ENCODE measurements at regions not wholly inside any gene's neighbourhood (a gene's known extent, or its start where the extent isn't known, plus 50 kb on each side); places are given as distances from the start of the nearest gene placed in this dataset.

- Histone ChIP-seq H3K4me3 (no peak overlapping the region), H3K27me3 (peaks cover 0 to 18% (median 0%) of the 10 kb centered on the region in 9 donors), H3K9me3 (peaks cover 0 to 11% (median 2%) of the 10 kb centered on the region in 12 donors), H3K27ac (no peak overlapping the region), H3K4me1 (peaks cover 0 to 8% (median 4%) of the 10 kb centered on the region in 12 donors), H3K36me3 (no peaks in the 10 kb centered on the region)
- intact Hi-C loops (cut with DNase I) = no loop called here
- WGBS, 4 donors = 75 to 81% (median 79%) methylated on average over 10 of the region's 10 CpGs
- peak in 1 of 4 donors; percentile 34 for ATAC-seq
- TF ChIP-seq CTCF (IDR thresholded peaks at IDR 0.05) (no peak), POLR2A (IDR thresholded peaks at IDR 0.05) (no peak)
- no peak for DNase-seq
Measured at GRCh38 chr2:71856773-71857525, 290.7 kb downstream of the CYP26B1 start.

- Histone ChIP-seq H3K27me3 (peaks cover 0 to 19% (median 0%) of the 10 kb centered on the region in 9 donors), H3K36me3 (no peaks in the 10 kb centered on the region), H3K4me3 (no peak overlapping the region), H3K4me1 (peaks cover 0 to 32% (median 9%) of the 10 kb centered on the region in 12 donors), H3K27ac (no peak overlapping the region), H3K9me3 (peaks cover 0 to 11% (median 2%) of the 10 kb centered on the region in 12 donors)
- whole genome bisulfite sequencing, 4 donors = 90 to 95% (median 93%) methylated on average over 6 of the region's 6 CpGs
- ATAC-seq (no peak), DNase-seq (no peak)
- TF ChIP-seq POLR2A (IDR thresholded peaks at IDR 0.05) (no peak), CTCF (IDR thresholded peaks at IDR 0.05) (no peak)
- intact Hi-C loops (cut with DNase I) = no loop called here
Measured at GRCh38 chr2:71853858-71854257, 293.8 kb downstream of the CYP26B1 start.

- 31 to 47% (median 45%) methylated on average over 30 to 32 of the region's 32 CpGs for WGBS, 4 donors
- peak in 2 of 4 donors; percentile 16 to 47 for ATAC-seq
- no peak overlapping the region for H3K4me3 ChIP-seq
Measured at GRCh38 chr2:71852141-71852711, 295.4 kb downstream of the CYP26B1 start.

More at GRCh38 chr2:71852141-71852711, 295.4 kb downstream of the CYP26B1 start:
- H3K27me3 ChIP-seq = peaks cover 0 to 15% (median 0%) of the 10 kb centered on the region in 9 donors
- H3K4me1 ChIP-seq = peaks cover 0 to 32% (median 9%) of the 10 kb centered on the region in 12 donors
- intact Hi-C loops (cut with DNase I) = no loop called here
- TF ChIP-seq CTCF (IDR thresholded peaks at IDR 0.05) = no peak
- no peak for TF ChIP-seq POLR2A (IDR thresholded peaks at IDR 0.05)
- DNase-seq = peak in 1 of 5 donors; percentile 44
- peaks cover 0 to 11% (median 2%) of the 10 kb centered on the region in 12 donors for H3K9me3 ChIP-seq
- H3K27ac ChIP-seq = no peak overlapping the region
- no peaks in the 10 kb centered on the region for H3K36me3 ChIP-seq

All from heart left ventricle (tissue), 16 donors.